ENCODE measurements at regions not wholly inside any gene's neighbourhood (a gene's known extent, or its start where the extent isn't known, plus 50 kb on each side); places are given as distances from the start of the nearest gene placed in this dataset.

DNA sequence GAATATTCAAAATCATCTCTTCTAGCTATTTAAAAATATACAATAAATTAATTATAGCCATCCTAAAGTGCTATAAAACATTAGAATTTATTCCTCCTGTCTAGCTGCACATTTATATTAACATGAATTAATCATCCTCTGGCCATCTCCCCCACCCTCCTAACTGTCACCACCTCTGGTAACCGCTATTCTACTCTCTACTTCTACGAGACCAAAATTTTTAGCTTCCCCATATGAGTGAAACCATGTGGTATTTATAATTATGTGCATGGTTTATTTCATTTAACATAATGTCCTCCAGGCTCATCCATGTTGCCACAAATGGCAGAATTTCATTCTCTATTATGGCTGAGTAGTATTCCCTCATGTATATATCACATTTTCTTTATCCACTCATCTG is 265.2 kb downstream of the COG6 start:
- CTCF ChIA-PET: interaction anchor here (1.0 kb wide), 1 partner anchor 22 kb away, joined by 4 read pairs; no protein-coding TSS in a partner anchor

DNA sequence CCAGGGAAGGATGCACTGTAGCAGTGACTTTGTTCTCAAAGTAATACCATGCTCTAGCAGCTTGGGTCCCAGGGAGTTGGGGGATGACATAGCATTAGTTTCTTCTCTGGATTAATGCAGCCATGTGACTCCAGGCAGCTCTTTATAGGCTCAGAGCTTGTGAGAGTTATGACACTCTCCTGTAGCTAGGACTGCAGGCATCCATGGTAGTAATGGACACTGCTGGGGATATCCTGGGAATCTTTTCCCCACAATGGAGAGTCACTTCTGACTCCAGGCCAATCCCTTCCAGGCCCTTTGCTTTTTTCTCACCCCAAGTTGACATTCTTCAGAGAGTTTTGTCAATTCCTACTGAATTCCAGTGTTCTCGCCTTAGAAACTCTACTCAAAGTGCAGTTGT is 270.9 kb downstream of the COG6 start:
- Histone ChIP-seq H3K36me3 (ENCODE audit: control insufficient read depth, insufficient read depth, low read length) (no peaks in the 10 kb centered on the region), H3K4me3 (ENCODE audit: low read depth, low read length) (no peak overlapping the region), H3K27me3 (ENCODE audit: control insufficient read depth, insufficient read depth, low read length) (peaks cover 2% of the 10 kb centered on the region; the same call in 1 of the 2 replicates)
- ChIA-PET CTCF (interaction anchor here (2.7 kb wide), 1 partner anchor 17 kb away, joined by 9 read pairs; no protein-coding TSS in a partner anchor), POLR2A (no interaction called here)
- DNase-seq (ENCODE audit: low read depth): no peak
- TF ChIP-seq, protein P1, sequence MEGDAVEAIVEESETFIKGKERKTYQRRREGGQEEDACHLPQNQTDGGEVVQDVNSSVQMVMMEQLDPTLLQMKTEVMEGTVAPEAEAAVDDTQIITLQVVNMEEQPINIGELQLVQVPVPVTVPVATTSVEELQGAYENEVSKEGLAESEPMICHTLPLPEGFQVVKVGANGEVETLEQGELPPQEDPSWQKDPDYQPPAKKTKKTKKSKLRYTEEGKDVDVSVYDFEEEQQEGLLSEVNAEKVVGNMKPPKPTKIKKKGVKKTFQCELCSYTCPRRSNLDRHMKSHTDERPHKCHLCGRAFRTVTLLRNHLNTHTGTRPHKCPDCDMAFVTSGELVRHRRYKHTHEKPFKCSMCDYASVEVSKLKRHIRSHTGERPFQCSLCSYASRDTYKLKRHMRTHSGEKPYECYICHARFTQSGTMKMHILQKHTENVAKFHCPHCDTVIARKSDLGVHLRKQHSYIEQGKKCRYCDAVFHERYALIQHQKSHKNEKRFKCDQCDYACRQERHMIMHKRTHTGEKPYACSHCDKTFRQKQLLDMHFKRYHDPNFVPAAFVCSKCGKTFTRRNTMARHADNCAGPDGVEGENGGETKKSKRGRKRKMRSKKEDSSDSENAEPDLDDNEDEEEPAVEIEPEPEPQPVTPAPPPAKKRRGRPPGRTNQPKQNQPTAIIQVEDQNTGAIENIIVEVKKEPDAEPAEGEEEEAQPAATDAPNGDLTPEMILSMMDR (IDR thresholded peaks at IDR 0.05; ENCODE audit: insufficient read depth, low read depth, low read length): no peak

More for the DNA sequence above, 265.2 kb downstream of the COG6 start:
- POLR2A ChIA-PET: no interaction called here
- Histone ChIP-seq H3K4me3 (ENCODE audit: low read depth, low read length) (no peak overlapping the region), H3K27me3 (ENCODE audit: control insufficient read depth, insufficient read depth, low read length) (no peaks in the 10 kb centered on the region), H3K36me3 (ENCODE audit: control insufficient read depth, insufficient read depth, low read length) (no peaks in the 10 kb centered on the region)
- TF ChIP-seq, protein P1 (IDR thresholded peaks at IDR 0.05; ENCODE audit: insufficient read depth, low read depth, low read length): no peak
- DNase-seq (ENCODE audit: low read depth): no peak

DNA sequence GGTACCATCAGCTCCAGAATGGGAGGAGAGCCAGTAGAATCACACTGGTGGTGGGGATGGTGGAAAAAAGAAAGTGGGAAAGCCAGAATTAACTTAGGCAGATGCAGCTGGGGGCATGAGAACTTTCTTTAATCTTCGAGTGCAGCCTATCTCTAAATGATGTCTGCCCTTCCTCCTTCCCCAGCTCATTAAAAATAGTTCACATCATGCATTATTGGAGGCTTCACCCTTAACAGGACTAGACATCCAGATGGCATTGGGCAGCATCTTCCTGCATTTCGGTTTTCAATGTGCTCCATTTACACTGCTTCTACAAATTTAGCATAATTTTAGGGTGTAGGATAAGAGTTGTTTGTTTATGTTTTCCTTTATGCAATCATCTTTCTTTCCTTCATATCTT is 272.8 kb downstream of the COG6 start:
- TF ChIP-seq, protein P1 (IDR thresholded peaks at IDR 0.05; ENCODE audit: insufficient read depth, low read depth, low read length): no peak
- ChIA-PET CTCF (no interaction called here), POLR2A (no interaction called here)
- Histone ChIP-seq H3K4me3 (ENCODE audit: low read depth, low read length) (no peak overlapping the region), H3K36me3 (ENCODE audit: control insufficient read depth, insufficient read depth, low read length) (no peaks in the 10 kb centered on the region), H3K27me3 (ENCODE audit: control insufficient read depth, insufficient read depth, low read length) (peaks cover 2% of the 10 kb centered on the region; the same call in 1 of the 2 replicates)
- no peak for DNase-seq (ENCODE audit: low read depth)

DNA sequence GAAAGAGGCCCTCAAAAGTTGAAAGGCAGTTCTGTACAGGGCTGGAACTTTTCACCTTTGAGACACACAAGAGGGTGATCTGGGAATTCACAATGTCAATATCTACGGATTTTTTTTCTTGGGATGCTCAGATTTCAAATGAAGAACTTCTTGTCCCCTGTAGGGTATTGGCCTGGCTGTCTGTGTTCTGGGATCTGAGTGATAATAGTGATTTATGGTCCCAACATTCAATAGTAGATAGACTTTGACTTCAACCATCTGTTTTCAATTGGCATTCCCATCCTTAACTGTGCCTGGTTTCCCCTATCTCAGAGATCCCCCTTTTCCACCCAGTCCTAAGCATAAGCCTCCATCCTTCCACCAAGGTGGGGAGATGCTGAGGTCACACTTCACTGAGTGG is 274.1 kb downstream of the COG6 start:
- TF ChIP-seq, protein P1 (IDR thresholded peaks at IDR 0.05; ENCODE audit: insufficient read depth, low read depth, low read length): no peak
- H3K27me3 ChIP-seq (ENCODE audit: control insufficient read depth, insufficient read depth, low read length): peaks cover 2% of the 10 kb centered on the region; the same call in 1 of the 2 replicates
- ChIA-PET CTCF (no interaction called here), POLR2A (no interaction called here)
- H3K4me3 ChIP-seq (ENCODE audit: low read depth, low read length): no peak overlapping the region
- no peak for DNase-seq (ENCODE audit: low read depth)
- H3K36me3 ChIP-seq (ENCODE audit: control insufficient read depth, insufficient read depth, low read length): no peaks in the 10 kb centered on the region

DNA sequence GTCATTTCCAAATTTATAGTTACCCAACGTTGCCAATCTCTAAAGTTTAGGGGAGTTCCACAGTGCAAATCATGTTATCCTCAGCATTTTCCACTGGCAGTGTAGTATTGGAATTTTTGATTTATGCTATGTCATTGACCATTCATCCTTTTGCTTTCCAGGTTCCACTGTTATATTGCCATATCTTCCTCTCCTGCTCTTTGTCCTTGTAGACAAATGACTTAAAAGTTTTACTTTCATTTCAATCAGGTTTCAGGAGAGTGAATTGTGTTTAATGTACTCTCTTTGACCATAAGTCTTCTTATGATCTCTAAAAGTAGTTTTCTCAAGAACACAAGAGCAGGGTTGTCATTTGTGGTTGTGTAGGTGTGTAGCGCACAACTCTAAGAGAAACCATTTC is 274.6 kb downstream of the COG6 start:
- ChIA-PET POLR2A (no interaction called here), CTCF (no interaction called here)
- peaks cover 2% of the 10 kb centered on the region; the same call in 1 of the 2 replicates for H3K27me3 ChIP-seq (ENCODE audit: control insufficient read depth, insufficient read depth, low read length)
- H3K4me3 ChIP-seq (ENCODE audit: low read depth, low read length): no peak overlapping the region
- H3K36me3 ChIP-seq (ENCODE audit: control insufficient read depth, insufficient read depth, low read length): no peaks in the 10 kb centered on the region
- no peak for DNase-seq (ENCODE audit: low read depth)
- TF ChIP-seq, protein P1 (IDR thresholded peaks at IDR 0.05; ENCODE audit: insufficient read depth, low read depth, low read length): no peak
